Activated CD8-positive, alpha-beta memory T cell treated with anti-CD3 and anti-CD28 coated beads for 36 hours (primary cell): ENCODE measurements at regions not wholly inside any gene's neighbourhood (a gene's known extent, or its start where the extent isn't known, plus 50 kb on each side); places are given as distances from the start of the nearest gene placed in this dataset.
"Not testable (repeated sequence)": the region's sequence is repeated elsewhere in the genome, so short reads cannot be mapped to it uniquely, and the experiment has no call there.

Source experiments
- CTCF ChIA-PET: fragments of 350-600 bp; sonication (Branson Sonifier 250); formaldehyde crosslinking; loops from one replicate; lab custom pipeline; 2021; ENCODE audit warnings: antibody characterized with exemption; lab: Charles Lee
- POLR2A ChIA-PET: fragments of 350-600 bp; sonication (Branson Sonifier 250); formaldehyde crosslinking; loops from one replicate; lab custom pipeline; 2021; ENCODE audit warnings: antibody characterized with exemption; lab: Charles Lee

DNA sequence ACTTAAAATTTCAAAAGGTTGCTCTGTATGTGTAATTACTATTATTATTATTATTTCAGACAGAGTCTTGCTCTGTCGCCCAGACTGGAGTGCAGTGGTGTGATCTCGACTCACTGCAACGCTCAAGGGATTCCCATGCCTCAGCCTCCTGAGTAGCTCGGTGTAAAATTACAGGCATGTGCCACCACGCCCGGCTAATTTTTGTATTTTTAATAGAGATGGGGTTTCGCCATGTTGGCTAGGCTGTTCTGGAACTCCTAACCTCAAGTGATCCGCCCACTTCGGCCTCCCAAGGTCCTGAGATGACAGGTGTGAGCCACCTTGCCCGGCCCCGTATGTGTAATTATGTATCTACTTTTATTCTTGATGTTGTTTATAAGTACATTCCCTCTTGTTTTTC lies 65.3 kb upstream of the ZNF217 start:
- ChIA-PET CTCF (interaction anchor here (1.2 kb wide), 1 partner anchor 94 kb away, joined by 3 read pairs; no protein-coding TSS in a partner anchor), POLR2A (no interaction called here)

DNA sequence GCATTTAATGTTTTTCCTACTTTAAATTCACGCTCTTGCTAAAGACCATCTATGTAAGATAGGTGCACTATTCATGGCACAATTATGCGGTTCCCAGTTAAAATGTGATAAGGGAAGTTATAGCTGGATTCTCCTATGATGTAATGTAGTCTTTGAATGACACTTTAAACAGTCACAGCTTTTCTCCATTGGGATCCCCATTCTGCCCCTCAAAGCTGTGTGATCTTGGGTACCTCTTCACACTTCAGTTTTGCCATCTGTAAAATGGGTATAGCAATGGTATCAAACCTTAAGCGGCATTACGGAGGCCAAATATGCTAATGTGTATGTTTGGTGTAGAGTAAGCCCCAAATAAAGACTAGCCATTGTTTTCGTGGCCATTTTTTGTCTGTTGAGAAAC lies 64.7 kb upstream of the ZNF217 start:
- ChIA-PET CTCF (interaction anchor here (0.6 to 1.2 kb wide), 2 partner anchors 95 to 259 kb away, joined by 3 read pairs; no protein-coding TSS in a partner anchor), POLR2A (no interaction called here)

DNA sequence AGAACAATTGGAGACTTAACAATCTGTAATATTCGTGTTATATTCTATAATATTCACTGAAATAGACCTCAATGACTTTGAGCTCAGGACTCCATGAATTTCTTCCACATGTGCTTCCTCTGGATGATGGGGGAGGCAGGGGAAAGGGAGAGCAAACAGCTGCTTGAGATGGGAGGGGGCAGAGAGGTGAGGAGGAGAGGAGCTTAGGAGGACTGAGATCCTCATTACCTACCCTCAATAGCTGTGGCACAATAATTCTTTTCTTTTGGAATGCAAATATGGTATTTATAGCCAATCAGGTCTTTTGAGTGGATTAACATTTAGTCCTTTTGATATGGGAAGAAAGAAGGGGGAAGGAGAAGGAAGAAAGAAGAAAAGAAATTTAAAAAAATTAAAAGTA lies 64.1 kb upstream of the ZNF217 start:
- ChIA-PET CTCF (no interaction called here), POLR2A (no interaction called here)

DNA sequence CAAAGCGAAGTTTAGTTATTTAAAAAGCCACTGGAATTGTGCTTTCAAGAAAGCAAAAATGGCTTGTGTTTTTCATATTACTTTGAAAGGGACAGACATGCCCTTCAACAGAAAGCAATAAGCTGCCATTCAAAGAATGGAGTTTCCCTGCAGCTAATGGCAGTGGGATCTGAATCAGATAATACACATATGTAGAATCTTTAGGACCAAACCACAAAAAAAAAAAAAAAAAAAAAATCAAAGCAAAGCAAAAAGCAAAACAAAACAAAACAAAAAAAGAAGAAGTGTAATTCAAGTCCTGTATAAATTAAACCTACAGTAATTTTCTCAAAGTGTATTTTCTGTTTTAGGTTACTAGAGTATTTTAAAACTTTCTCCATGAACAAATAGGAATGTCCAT lies 63.6 kb upstream of the ZNF217 start:
- ChIA-PET POLR2A (no interaction called here), CTCF (interaction anchor here (0.7 kb wide), 1 partner anchor 45 kb away, joined by 3 read pairs; no protein-coding TSS in a partner anchor)

DNA sequence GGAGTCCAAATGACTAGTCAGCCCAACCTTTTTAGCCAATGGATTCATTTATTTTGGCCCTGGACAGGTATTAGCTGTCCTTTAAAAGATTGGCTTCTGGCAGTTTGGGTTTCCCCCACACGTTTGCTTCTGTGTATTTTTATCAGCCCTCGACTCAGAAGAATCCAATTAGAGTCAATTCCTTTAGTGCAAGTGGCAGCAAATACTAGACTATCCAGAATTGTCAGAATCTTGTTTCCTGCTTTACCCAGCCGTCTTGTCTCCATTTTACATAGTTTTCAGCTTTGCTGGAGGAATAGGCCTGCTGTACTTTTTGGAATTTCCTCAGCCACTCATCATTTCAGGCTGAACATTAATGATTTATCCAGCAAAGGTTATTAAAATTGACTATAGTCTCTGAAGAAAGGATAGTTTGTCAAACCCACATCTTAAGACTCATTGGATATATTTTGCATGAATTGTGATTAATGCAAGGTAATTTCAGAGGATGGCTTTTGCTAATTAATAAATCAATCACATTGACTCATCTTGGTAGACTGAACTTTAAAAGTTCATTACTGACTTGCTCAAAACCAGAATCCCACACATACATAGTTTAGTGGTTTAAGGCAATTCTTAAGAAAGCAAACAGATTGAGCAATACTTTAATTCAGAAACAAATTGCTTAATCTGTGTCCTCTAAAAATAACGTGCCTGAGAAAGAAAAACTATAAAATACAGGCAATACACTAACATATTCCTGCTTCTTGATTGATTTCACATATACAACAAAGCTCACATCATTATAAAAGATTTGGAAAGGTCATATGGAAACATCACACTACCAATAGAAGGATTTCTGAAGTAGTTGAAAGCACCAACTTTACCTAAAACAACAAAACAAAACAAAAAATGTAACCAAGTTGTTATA lies 62.9 kb upstream of the ZNF217 start:
- CTCF ChIA-PET = interaction anchor here (0.7 kb wide), 1 partner anchor 45 kb away, joined by 3 read pairs; no protein-coding TSS in a partner anchor
- POLR2A ChIA-PET = interaction anchor here (0.6 kb wide), 1 partner anchor 61 kb away, joined by 5 read pairs; no protein-coding TSS in a partner anchor

DNA sequence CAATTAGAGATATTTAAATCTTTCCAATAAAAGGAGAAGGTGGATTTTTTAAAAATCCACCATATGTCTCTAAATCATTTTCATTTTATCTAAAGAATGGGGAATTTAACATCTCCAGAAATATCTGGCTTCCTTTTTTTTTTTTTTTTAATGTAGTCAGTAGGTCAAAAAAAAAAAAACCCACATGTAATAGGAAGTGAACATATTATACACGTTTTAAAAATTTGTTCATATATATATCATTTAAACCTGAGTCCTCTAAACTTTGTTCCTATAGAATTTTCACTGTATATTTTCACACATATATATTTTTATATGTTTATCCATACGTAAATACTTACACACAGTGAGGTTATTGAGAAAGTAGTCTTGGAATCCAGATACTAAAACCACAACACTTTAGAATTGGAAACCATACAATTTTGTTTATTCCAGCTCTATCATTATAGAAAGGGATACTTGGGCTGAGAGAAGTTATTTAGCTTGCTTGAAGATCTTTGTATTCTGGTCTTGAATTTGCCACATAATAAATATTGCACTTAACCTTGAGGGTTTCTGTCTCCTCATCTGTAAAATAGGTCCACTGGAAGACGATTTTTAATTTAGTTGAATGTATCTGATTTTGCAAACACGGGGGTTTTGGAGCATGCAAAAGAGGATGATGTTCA lies 62.1 kb upstream of the ZNF217 start:
- POLR2A ChIA-PET = no interaction called here
- CTCF ChIA-PET = no interaction called here

DNA sequence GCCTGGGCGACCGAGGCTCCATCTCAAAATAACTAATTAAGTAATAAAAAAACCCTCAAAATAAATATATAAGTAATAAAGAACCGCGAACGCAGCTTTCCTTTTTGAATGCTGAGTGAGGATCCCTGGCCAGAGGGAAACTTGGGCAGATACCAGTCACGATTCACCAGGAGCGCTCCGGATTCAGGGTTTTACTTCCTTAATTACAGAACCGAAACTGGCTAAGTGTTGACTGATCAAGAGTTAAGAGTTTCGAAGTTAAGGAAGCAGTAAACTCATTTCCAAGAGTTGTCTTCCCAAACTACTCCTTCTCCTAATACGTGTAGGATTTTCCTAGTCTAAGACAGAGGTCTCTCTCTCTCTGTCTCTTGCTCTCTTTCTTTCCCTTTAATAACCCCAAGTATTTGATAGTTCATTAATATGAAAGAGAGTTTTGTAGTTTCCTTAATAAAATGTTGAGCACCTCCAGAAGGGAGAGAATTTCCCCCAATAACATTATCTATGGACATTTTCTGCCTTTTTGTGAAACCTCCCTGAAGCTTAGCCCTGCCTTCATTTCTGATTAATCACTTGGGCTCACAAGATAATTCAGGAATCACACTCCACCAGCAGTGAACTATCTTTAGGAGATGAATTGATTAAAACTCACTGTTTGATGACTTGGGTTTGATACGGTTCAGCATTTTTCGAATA lies 61.4 kb upstream of the ZNF217 start:
- CTCF ChIA-PET = no interaction called here

DNA sequence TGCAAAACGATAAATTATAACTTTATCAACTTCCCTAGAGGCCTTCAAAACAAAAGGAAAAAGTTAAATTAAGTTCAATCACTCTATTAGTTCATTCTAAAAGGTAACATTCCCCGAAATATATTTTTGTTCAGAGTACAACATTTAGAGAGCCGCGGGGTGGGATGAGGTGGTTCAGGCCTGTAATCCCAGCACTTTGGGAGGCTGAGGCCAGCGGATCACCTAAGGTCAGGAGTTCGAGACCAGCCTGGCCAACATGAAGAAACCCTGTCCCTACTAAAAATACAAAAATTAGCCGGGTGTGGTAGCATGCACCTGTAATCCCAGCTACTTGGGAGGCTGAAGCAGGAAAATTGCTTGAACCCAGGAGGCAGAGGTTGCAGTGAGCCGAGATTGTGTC lies 60.9 kb upstream of the ZNF217 start:
- CTCF ChIA-PET, POLR2A ChIA-PET: not testable (repeated sequence)

More for the DNA sequence above, 61.4 kb upstream of the ZNF217 start:
- POLR2A ChIA-PET = no interaction called here

DNA sequence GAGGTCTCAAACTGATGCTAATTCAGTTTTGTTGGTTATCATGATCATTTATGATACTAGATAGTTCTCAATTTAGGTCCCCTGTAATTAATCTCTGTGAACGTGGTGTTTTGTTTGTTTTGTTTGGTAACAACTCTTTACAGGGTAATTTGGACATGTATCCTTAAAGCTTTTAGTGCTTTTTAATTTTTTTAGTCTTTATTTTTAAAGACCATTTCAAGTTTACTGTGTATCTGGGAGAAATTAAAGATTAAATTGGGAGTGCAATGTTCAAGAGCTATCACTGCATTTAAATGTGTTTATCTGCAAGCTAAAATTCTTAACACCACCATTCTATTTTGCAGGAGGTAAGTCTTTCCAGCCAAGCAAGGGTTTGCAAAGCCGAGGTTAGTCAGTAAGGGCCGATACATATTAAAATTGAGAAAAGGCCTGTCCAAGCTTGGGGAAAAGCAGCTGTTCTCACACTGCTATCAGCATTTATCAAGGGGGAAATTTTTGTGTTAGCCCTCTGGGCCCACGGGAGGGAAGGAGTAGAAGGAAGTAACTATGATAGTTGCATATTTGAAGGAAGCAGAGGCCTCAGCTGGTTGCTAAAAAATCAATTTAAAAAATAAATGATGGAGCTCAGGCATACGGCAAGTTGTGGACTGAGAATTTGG lies 59.3 kb upstream of the ZNF217 start:
- ChIA-PET POLR2A (no interaction called here), CTCF (no interaction called here)

DNA sequence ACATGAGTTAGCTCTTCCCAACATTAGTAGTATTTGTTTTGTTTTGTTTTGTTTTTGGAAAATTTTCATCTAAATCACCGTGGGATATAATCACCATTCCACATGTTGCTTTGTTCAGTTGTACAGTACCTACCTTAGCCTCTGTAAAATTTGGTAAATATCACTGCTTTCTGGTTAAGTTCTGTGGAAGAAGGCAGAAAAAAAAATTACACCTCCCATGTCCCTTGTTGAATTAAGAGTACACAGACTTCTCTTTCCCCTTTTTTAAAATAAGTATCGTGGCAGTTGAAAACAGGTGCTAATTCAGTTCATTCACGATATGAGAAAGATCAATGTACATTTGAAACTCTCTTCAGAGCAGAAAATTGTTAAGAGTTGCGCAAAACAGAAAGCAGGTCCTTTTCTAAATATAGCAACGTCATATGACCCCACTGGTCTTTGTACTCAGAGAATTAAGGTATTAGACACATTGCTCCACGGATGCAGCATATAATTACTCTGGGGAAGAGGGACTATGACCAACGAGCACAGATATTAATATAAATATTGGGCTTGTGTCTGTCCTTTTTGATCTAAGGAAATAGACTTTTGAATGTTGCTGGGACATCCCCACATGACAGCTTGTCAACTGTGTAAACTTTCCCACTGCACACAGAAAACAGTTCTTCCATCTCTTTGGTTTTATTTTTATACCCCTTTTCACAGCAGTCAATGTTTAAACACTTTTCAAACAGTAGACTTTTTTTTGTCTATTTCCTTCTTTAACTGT lies 58.6 kb upstream of the ZNF217 start:
- ChIA-PET CTCF (interaction anchor here (1.2 kb wide), 1 partner anchor 10 kb away, joined by 4 read pairs; no protein-coding TSS in a partner anchor), POLR2A (no interaction called here)

DNA sequence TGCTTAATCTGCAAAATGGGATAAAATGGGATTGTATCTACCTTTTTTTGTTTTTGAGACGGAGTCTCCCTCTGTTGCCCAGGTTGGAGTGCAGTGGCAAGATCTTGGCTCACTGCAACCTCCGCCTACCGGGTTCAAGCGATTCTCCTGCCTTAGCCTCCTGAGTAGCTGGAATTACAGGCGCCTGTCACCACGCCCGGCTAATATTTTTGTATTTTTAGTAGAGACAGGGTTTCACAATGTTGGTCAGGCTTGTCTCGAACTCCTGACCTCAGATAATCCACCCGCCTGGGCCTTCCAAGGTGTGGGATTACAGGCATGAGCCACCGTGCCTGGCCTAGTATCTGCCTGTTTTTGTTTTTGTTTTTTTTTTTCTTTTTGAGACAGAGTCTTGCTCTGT lies 55.9 kb upstream of the ZNF217 start:
- CTCF ChIA-PET, POLR2A ChIA-PET: not testable (repeated sequence)

DNA sequence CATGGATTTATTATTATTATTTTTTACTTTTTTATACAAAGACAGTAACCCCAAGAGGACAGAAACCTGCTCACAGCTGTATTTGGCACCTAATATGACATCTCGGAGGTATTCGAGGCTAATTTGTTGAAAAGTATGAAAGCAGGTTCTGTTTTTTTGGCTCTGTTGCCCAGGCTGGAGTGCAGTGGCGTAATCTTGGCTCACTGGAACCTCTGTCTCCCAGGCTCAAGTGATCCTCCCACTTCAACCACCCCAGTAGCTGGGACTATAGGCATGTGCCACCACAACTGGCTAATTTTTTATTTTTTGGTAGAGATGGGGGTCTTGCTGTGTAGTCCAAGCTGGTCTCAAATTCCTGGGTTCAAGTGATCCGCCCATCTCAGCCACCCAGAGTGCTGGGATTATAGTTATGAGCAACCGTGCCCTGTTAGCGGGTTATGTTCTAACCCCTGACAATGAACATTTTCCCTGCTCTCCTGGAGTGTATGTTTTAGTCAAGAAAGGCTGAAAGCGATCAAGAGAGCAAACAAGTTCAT lies 53.7 kb upstream of the ZNF217 start:
- ChIA-PET CTCF (no interaction called here), POLR2A (interaction anchor here (0.7 kb wide), 1 partner anchor 30 kb away, joined by 6 read pairs; no protein-coding TSS in a partner anchor)

DNA sequence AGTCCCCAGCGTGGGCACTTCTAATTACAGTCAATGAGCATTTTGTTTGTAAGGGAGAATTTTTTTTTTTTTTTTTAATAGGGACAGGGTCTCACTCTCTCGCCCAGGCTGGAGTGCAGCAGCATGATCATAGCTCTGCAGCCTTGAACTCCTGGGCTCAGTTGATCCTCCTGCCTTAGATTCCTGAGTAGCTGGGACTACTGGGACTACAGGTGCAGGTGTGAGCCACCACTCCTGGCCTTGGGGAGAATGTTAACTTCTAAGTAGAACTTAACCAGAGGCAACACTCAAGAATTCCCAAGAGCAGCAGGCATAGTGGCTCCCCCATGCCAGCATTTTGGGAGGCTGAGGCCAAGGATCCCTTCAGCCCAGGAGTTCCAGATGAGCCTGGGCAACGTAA lies 52.9 kb upstream of the ZNF217 start:
- ChIA-PET POLR2A (interaction anchor here (0.6 kb wide), 1 partner anchor 37 kb away, joined by 4 read pairs; no protein-coding TSS in a partner anchor), CTCF (interaction anchor here (0.6 kb wide), 1 partner anchor 63 kb away, joined by 5 read pairs; no protein-coding TSS in a partner anchor)

DNA sequence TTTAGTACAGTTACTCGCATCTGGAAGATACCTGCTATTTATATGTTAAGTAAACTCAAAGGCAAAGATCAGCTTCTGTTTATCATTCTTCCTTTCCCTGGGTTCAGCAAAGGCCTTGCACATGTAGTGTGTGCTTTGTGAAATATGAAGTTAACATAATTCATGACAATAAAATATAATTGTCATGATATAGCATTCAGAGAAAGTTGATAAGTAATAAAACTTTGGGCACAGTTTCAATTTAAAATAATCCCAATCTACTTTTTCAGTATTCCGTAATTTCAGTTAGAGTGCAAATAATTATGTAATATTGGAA lies 51.9 kb upstream of the ZNF217 start:
- CTCF ChIA-PET = no interaction called here

DNA sequence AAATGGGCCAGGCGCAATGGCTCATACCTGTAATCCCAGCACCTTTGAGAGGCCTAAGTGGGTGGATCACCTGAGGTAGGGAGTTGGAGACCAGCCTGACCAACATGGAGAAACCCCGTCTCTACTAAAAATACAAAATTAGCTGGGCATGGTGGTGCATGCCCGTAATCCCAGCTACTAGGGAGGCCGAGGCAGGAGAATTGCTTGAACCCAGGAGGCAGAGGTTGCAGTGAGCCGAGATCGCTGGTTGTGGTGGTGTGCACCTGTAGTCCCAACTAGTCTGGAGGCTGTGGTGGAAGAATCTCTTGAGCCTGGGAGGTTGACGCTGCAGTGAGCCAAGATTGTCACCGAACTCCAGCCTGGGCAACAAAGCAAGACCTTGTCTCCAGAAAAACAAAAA lies 50.5 kb upstream of the ZNF217 start:
- POLR2A ChIA-PET, CTCF ChIA-PET: not testable (repeated sequence)

More for the DNA sequence above, 51.9 kb upstream of the ZNF217 start:
- POLR2A ChIA-PET = no interaction called here
